K562 (cell line): ENCODE measurements at regions not wholly inside any gene's neighbourhood (a gene's known extent, or its start where the extent isn't known, plus 50 kb on each side); places are given as distances from the start of the nearest gene placed in this dataset.

Experiments used
- ATAC-seq: fragments of 200-7000 bp; cut with Tn5 transposase; 3 replicates; pipeline ENCODE4 v1.9.1; 2020; ENCODE audit warnings: moderate library complexity
- BruUV-seq: library from RNA; stranded (reverse); fragments of 400-500 nt; replicated peaks from 2 replicates; lab custom pipeline; 2021; lab: Mats Ljungman, UMichigan
- CTCF ChIA-PET: fragments of 300-600 bp; formaldehyde crosslinking; extraction: SDS; loops from one replicate; lab custom pipeline; 2021; ENCODE audit warnings: low intra/inter-chr PET ratio; lab: Yijun Ruan, JAX
- POLR2A ChIA-PET: fragments of 300-600, 350-650 bp; sonication (Branson Sonifier 250); formaldehyde crosslinking; extraction: SDS; loops from one replicate; lab custom pipeline; 2021; ENCODE audit warnings: antibody characterized with exemption, inconsistent platforms; lab: Yijun Ruan, JAX
- DNase-seq, 4 experiments: peaks; one replicate each; pipeline versions ENCODE4 v3.0.0 to v3.0.0-alpha.2; 2011 to 2018; ENCODE audit warnings: low spot score in 3 of 4, mixed read lengths in 3 of 4; ENCODE audit errors: extremely low read depth in 1 of 4
- FAIRE-seq: peaks from 2 replicates; lab custom pipeline; 2011; peaks lifted over from hg19 to GRCh38; lab: Jason Lieb, UNC
- H2AFZ ChIP-seq: 2 replicates; pipeline ENCODE4 v1.6.0; 2011; ENCODE audit warnings: low read depth, low read length, control low read depth, inconsistent platforms
- H3K27ac ChIP-seq: fragments of 200-600 bp; 3 replicates; pipeline ENCODE4 v1.8.0; 2011; ENCODE audit warnings: low read depth, mild to moderate bottlenecking, control low read depth, inconsistent platforms, low read length, moderate library complexity, mixed read lengths; ENCODE audit errors: extremely low read depth
- H3K27me3 ChIP-seq, 2 experiments: fragments of 300-600 bp in 1 of 2; 2 replicates in 1 of 2; 3 replicates in 1 of 2; pipeline versions ENCODE4 v1.6.0 to v1.8.0; 2011; ENCODE audit warnings: inconsistent platforms in 2 of 2, low read length in 2 of 2, mild to moderate bottlenecking in 1 of 2, mixed read lengths in 1 of 2, moderate library complexity in 1 of 2; ENCODE audit not compliant: control insufficient read depth in 2 of 2, insufficient read depth in 2 of 2
- H3K36me3 ChIP-seq: fragments of 300-600 bp; 3 replicates; pipeline ENCODE4 v1.8.0; 2011; ENCODE audit warnings: mild to moderate bottlenecking, low read length, inconsistent platforms; ENCODE audit not compliant: control insufficient read depth, insufficient read depth
- H3K4me1 ChIP-seq, 2 experiments: fragments of 200-600 bp in 1 of 2; replicated peaks in 1 of 2; 2 replicates in 1 of 2; 3 replicates in 1 of 2; pipeline versions ENCODE4 v1.5.1 to v1.8.0; 2011; ENCODE audit warnings: inconsistent platforms in 2 of 2, low read length in 2 of 2, mild to moderate bottlenecking in 1 of 2, mixed read lengths in 1 of 2, moderate library complexity in 1 of 2; ENCODE audit not compliant: control insufficient read depth in 2 of 2, insufficient read depth in 2 of 2
- H3K4me2 ChIP-seq: 2 replicates; pipeline ENCODE4 v1.6.1; 2011; ENCODE audit warnings: low read length, control low read depth, inconsistent platforms, mixed read lengths; ENCODE audit not compliant: insufficient read depth
- H3K4me3 ChIP-seq: fragments of 200-600 bp; sonication (generic), shearing (Covaris generic); 2 replicates; pipeline ENCODE4 v1.5.1; 2016; ENCODE audit warnings: control low read depth, inconsistent platforms
- H3K79me2 ChIP-seq: fragments of 200-600 bp; 3 replicates; pipeline ENCODE4 v1.8.0; 2011; ENCODE audit warnings: low read length, inconsistent platforms; ENCODE audit not compliant: control insufficient read depth, insufficient read depth
- H3K9ac ChIP-seq, 2 experiments: 2 replicates each; pipeline versions ENCODE4 v1.6.0 to v1.6.1; 2011; ENCODE audit warnings: low read depth in 2 of 2, low read length in 2 of 2, control low read depth in 1 of 2, inconsistent platforms in 1 of 2, mild to moderate bottlenecking in 1 of 2, mixed read lengths in 1 of 2; ENCODE audit not compliant: insufficient read depth in 1 of 2
- H3K9me1 ChIP-seq: one replicate; pipeline ENCODE4 v1.6.0; 2011; ENCODE audit warnings: inconsistent platforms, mild to moderate bottlenecking, low read length, moderate library complexity; ENCODE audit not compliant: control insufficient read depth, insufficient read depth
- H3K9me3 ChIP-seq: replicated peaks from 2 replicates; pipeline ENCODE4 v1.5.1; 2011; ENCODE audit warnings: low read depth, low read length, inconsistent platforms; ENCODE audit not compliant: control insufficient read depth, insufficient read depth
- H4K20me1 ChIP-seq: replicated peaks from 2 replicates; pipeline ENCODE4 v1.6.1; 2011; ENCODE audit warnings: low read length, inconsistent platforms, mixed read lengths; ENCODE audit not compliant: control insufficient read depth, insufficient read depth
- CCAR2 ChIP-seq: fragments of 200-400 bp; formaldehyde crosslinking; IDR thresholded peaks from 2 replicates; pipeline ENCODE4 v1.6.1; 2017; ENCODE audit warnings: mild to moderate bottlenecking, low read depth, low read length
- CHD4 ChIP-seq: fragments of 200-600 bp; sonication (generic); IDR thresholded peaks from 3 replicates; pipeline ENCODE4 v1.6.1; 2012; ENCODE audit warnings: low read depth, mild to moderate bottlenecking, mixed read lengths, low read length, inconsistent platforms; ENCODE audit not compliant: insufficient read depth, insufficient replicate concordance, poor library complexity, severe bottlenecking
- MBD2 ChIP-seq: sonication (generic); IDR thresholded peaks from 2 replicates; pipeline ENCODE4 v1.6.1; 2016; ENCODE audit warnings: low read depth, borderline replicate concordance
- SREBF1 ChIP-seq: fragments of 150-350 bp; IDR thresholded peaks from 2 replicates; pipeline ENCODE4 v1.6.1; 2014; ENCODE audit warnings: antibody characterized with exemption, low read depth, low read length, borderline replicate concordance
- TEAD1 ChIP-seq, 2 experiments: fragments of 450-650 bp in 1 of 2; sonication (generic) in 1 of 2; formaldehyde crosslinking; IDR thresholded peaks; 2 replicates each; pipeline versions ENCODE4 v1.4.0 to v1.8.0; 2020 to 2022; ENCODE audit warnings: mild to moderate bottlenecking in 2 of 2, missing genetic modification reagents in 1 of 2
- TOE1 ChIP-seq, 2 experiments: fragments of 450-650 bp in 1 of 2; sonication (generic) in 1 of 2; formaldehyde crosslinking in 1 of 2; IDR thresholded peaks; 2 replicates each; pipeline versions ENCODE4 v1.7.1 to v1.8.0; 2016 to 2022; ENCODE audit warnings: borderline replicate concordance in 2 of 2, mild to moderate bottlenecking in 2 of 2, antibody characterized with exemption in 1 of 2, inconsistent platforms in 1 of 2, low read depth in 1 of 2, missing genetic modification reagents in 1 of 2, moderate library complexity in 1 of 2
- ZEB2 ChIP-seq: fragments of 450-650 bp; IDR thresholded peaks from 2 replicates; pipeline ENCODE4 v1.6.1; 2016
- ZNF311 ChIP-seq: fragments of 250-450 bp; sonication (Bioruptor Pico); IDR thresholded peaks from 2 replicates; pipeline ENCODE4 v1.4.0; 2020; ENCODE audit warnings: mild to moderate bottlenecking, moderate library complexity
- WGBS: fragments of 100-300 bp; shearing (Covaris generic); methylation state at CpG from one replicate; pipeline ENCODE4 v1.1.6; 2016; ENCODE audit warnings: low coverage, mixed read lengths; ENCODE audit not compliant: insufficient coverage; ENCODE audit errors: missing lambda C conversion rate; 5-methylcytosine and 5-hydroxymethylcytosine counted together
- in situ Hi-C: fragments of 300-500 bp; cut with MboI; formaldehyde crosslinking; loops from 4 replicates; pipeline ENCODE4 v1.15.0; 2018; ENCODE audit warnings: inconsistent platforms, mixed read lengths
- intact Hi-C: fragments of 100-400 bp; cut with micrococcal nuclease; formaldehyde crosslinking; loops from 2 replicates; pipeline ENCODE4 v1.14.2; 2022
- TF ChIP-seq, protein P1 (sequence below): conservative IDR thresholded peaks from 2 replicates; pipeline ENCODE4 v1.6.1; 2011; ENCODE audit warnings: low read depth, mild to moderate bottlenecking, low read length; ENCODE audit not compliant: control insufficient read depth
- TF ChIP-seq, protein P2 (sequence below): fragments of 250-450 bp; sonication (Bioruptor Pico); IDR thresholded peaks from 2 replicates; pipeline ENCODE4 v1.4.0; 2020; ENCODE audit warnings: borderline replicate concordance
- TF ChIP-seq, protein P3 (sequence below): fragments of 450-650 bp; conservative IDR thresholded peaks from 2 replicates; pipeline ENCODE4 v1.6.1; 2016; ENCODE audit warnings: missing genetic modification characterization, low read depth, mild to moderate bottlenecking, control low read depth, missing compliant biosample characterization

DNA sequence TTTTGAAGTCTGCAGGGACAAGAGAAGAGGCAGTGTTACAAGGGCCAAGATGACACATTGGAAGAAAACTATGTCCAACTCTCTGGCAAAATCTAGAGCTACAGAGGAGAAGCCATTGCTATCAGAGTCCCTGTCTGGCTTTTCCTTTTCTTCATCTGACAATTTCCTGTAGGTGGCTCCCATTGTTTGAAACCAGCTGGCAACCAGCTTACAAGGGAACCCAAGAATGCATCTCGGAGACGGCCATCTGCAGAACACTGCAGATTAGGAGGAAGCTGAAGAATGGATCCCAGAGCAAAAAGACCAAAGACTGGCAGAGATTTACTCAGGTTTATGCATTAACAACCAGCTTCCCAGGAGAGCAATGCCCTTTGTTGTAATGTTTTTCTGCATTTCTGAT, 216.2 kb upstream of the CTSO start:
- no peaks in the 10 kb centered on the region for H4K20me1 ChIP-seq
- H3K4me2 ChIP-seq, result no peak overlapping the region
- BruUV-seq, result no TSS peak
- POLR2A ChIA-PET, result no interaction called here
- H3K9me1 ChIP-seq, result no peaks in the 10 kb centered on the region
- intact Hi-C loops, result no loop called here
- no peak overlapping the region for H3K4me3 ChIP-seq
- H3K36me3 ChIP-seq, result no peaks in the 10 kb centered on the region
- H3K9ac ChIP-seq, result no peak overlapping the region
- TF ChIP-seq, protein P1, sequence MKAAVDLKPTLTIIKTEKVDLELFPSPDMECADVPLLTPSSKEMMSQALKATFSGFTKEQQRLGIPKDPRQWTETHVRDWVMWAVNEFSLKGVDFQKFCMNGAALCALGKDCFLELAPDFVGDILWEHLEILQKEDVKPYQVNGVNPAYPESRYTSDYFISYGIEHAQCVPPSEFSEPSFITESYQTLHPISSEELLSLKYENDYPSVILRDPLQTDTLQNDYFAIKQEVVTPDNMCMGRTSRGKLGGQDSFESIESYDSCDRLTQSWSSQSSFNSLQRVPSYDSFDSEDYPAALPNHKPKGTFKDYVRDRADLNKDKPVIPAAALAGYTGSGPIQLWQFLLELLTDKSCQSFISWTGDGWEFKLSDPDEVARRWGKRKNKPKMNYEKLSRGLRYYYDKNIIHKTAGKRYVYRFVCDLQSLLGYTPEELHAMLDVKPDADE, result no peak
- TF ChIP-seq MBD2 (no peak), ZEB2 (no peak), CHD4 (no peak), TOE1 (IDR thresholded peaks at IDR 0.05; ENCODE audit: borderline replicate concordance) (no peak), TOE1 (CRISPR knock-in tag; IDR thresholded peaks at IDR 0.05; ENCODE audit: borderline replicate concordance, low read depth) (no peak), TEAD1 (CRISPR knock-in tag; IDR thresholded peaks at IDR 0.05) (no peak), CCAR2 (no peak), SREBF1 (no peak), ZNF311 (CRISPR knock-in tag) (no peak)
- TF ChIP-seq, protein P2, sequence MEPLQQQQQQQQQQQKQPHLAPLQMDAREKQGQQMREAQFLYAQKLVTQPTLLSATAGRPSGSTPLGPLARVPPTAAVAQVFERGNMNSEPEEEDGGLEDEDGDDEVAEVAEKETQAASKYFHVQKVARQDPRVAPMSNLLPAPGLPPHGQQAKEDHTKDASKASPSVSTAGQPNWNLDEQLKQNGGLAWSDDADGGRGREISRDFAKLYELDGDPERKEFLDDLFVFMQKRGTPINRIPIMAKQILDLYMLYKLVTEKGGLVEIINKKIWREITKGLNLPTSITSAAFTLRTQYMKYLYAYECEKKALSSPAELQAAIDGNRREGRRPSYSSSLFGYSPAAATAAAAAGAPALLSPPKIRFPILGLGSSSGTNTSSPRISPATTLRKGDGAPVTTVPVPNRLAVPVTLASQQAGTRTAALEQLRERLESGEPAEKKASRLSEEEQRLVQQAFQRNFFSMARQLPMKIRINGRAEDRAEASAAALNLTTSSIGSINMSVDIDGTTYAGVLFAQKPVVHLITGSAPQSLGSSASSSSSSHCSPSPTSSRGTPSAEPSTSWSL (CRISPR knock-in tag), result no peak
- TF ChIP-seq, protein P3, sequence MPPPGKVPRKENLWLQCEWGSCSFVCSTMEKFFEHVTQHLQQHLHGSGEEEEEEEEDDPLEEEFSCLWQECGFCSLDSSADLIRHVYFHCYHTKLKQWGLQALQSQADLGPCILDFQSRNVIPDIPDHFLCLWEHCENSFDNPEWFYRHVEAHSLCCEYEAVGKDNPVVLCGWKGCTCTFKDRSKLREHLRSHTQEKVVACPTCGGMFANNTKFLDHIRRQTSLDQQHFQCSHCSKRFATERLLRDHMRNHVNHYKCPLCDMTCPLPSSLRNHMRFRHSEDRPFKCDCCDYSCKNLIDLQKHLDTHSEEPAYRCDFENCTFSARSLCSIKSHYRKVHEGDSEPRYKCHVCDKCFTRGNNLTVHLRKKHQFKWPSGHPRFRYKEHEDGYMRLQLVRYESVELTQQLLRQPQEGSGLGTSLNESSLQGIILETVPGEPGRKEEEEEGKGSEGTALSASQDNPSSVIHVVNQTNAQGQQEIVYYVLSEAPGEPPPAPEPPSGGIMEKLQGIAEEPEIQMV (tag), result no peak
- TF ChIP-seq, all 486 proteins: peak for 0
- CTCF ChIA-PET, result no interaction called here
- Histone ChIP-seq H3K4me1 (no peaks in the 10 kb centered on the region), H3K9me3 (no peaks in the 10 kb centered on the region), H3K79me2 (no peaks in the 10 kb centered on the region), H3K27me3 (no peaks in the 10 kb centered on the region), H3K27ac (no peak overlapping the region), H2AFZ (no peak overlapping the region)
- FAIRE-seq (no peak), ATAC-seq (no peak), DNase-seq (no peak)
- 0% methylated on average over 2 of the region's 2 CpGs for WGBS
- in situ Hi-C loops, result no loop called here
